PC-9 (cell line): ENCODE measurements at regions not wholly inside any gene's neighbourhood (a gene's known extent, or its start where the extent isn't known, plus 50 kb on each side); places are given as distances from the start of the nearest gene placed in this dataset.
A peak's percentile ranks its signal among the peaks of the same experiment; 100 is the strongest.

Experiments
- BruUV-seq: library from RNA; stranded (reverse); fragments of 400-500 nt; replicated peaks from 2 replicates; lab custom pipeline; 2021; lab: Mats Ljungman, UMichigan
- CTCF ChIA-PET: fragments of 300-600 bp; sonication (Branson Sonifier 250); formaldehyde crosslinking; loops from one replicate; lab custom pipeline; 2022; ENCODE audit warnings: antibody characterized with exemption; lab: Charles Lee
- POLR2A ChIA-PET: fragments of 300-600 bp; sonication (Branson Sonifier 250); formaldehyde crosslinking; loops from one replicate; lab custom pipeline; 2022; ENCODE audit warnings: antibody characterized with exemption; ENCODE audit not compliant: unreplicated experiment; lab: Charles Lee
- DNase-seq, 2 experiments: peaks; one replicate each; pipeline versions ENCODE4 v3.0.0 to v3.0.0-alpha.2; 2015 to 2022; ENCODE audit warnings: mixed read lengths in 1 of 2
- H2AFZ ChIP-seq: fragments of 200-600 bp; sonication (generic); 2 replicates; pipeline ENCODE4 v1.8.1; 2017; ENCODE audit warnings: antibody characterized with exemption
- H3F3A ChIP-seq: fragments of 200-600 bp; sonication (generic); 2 replicates; pipeline ENCODE4 v1.8.1; 2017; ENCODE audit warnings: antibody characterized with exemption, mild to moderate bottlenecking, low read depth; ENCODE audit not compliant: insufficient read depth
- H3K27ac ChIP-seq: fragments of 200-600 bp; sonication (generic); 2 replicates; pipeline ENCODE4 v1.6.1; 2016; ENCODE audit warnings: mixed run types
- H3K27me3 ChIP-seq: fragments of 200-600 bp; sonication (generic); 2 replicates; pipeline ENCODE4 v1.6.1; 2016; ENCODE audit warnings: low read depth, mixed run types; ENCODE audit not compliant: insufficient read depth
- H3K36me3 ChIP-seq: fragments of 200-600 bp; sonication (generic); 2 replicates; pipeline ENCODE4 v1.6.1; 2016; ENCODE audit warnings: low read depth, mixed run types
- H3K4me1 ChIP-seq: fragments of 200-600 bp; sonication (generic); replicated peaks from 2 replicates; pipeline ENCODE4 v1.6.1; 2016; ENCODE audit warnings: mixed run types; ENCODE audit not compliant: insufficient read depth
- H3K4me2 ChIP-seq: fragments of 200-600 bp; sonication (generic); 2 replicates; pipeline ENCODE4 v1.6.1; 2017; ENCODE audit warnings: mixed run types
- H3K4me3 ChIP-seq: fragments of 200-600 bp; sonication (generic); 2 replicates; pipeline ENCODE4 v1.6.1; 2016; ENCODE audit warnings: mixed run types
- H3K79me2 ChIP-seq: fragments of 200-600 bp; sonication (generic); 2 replicates; pipeline ENCODE4 v1.6.1; 2017; ENCODE audit warnings: low read depth, mixed run types
- H3K9me2 ChIP-seq: fragments of 200-600 bp; sonication (generic); 2 replicates; pipeline ENCODE4 v1.8.1; 2017; ENCODE audit warnings: mild to moderate bottlenecking; ENCODE audit not compliant: insufficient read depth
- H3K9me3 ChIP-seq: fragments of 200-600 bp; sonication (generic); 2 replicates; pipeline ENCODE4 v1.8.1; 2016; ENCODE audit warnings: low read depth; ENCODE audit not compliant: insufficient read depth
- H4K20me1 ChIP-seq: fragments of 200-600 bp; sonication (generic); 2 replicates; pipeline ENCODE4 v1.8.1; 2017; ENCODE audit not compliant: insufficient read depth
- EZH2 ChIP-seq: fragments of 200-600 bp; sonication (generic); IDR thresholded peaks from 2 replicates; pipeline ENCODE4 v1.8.0; 2017; ENCODE audit warnings: antibody characterized with exemption, low read depth
- intact Hi-C: fragments of 100-400 bp; cut with micrococcal nuclease; formaldehyde crosslinking; loops from one replicate; pipeline ENCODE4 v1.10.0; 2022; ENCODE audit not compliant: unreplicated experiment
- TF ChIP-seq, protein P1 (sequence below): fragments of 200-600 bp; sonication (generic); conservative IDR thresholded peaks from 2 replicates; pipeline ENCODE4 v1.6.1; 2017; ENCODE audit warnings: mixed run types, antibody characterized with exemption, mild to moderate bottlenecking, moderate library complexity

DNA sequence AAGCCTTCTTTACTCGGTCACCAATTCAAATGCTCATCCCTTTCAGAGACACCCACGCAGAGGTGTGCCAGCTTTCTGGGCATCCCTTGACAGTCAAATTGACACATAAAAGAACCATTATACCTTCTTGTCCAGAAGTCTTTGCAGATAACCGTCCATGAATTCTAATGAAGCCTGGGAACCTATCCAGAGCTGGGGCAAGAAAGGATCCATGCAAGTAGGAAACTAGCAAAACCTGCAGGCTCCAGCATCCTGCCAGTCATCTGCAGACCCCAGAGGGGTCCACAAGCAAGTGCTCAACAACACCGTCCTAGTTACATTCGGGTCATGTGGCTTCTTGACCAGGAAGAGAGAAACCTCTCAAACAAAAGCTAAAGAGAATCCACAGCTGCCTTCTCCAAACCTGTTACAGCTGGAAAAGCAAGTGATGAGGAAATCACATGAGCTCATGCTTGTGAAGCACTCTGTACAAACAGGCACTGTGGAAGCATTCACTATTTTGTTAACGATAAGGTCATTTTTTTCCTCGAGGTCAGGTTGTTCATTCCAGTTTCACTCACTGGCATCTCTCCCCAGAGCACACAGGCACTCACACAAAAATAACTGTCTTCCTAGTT lies 80.2 kb upstream of the DMRT1 start:
- CTCF ChIA-PET, result no interaction called here
- H3K79me2 ChIP-seq, result no peaks in the 10 kb centered on the region
- intact Hi-C loops, result no loop called here
- no peaks in the 10 kb centered on the region for H3K27me3 ChIP-seq
- H3K9me2 ChIP-seq, result no peaks in the 10 kb centered on the region
- H2AFZ ChIP-seq, result no peak overlapping the region
- POLR2A ChIA-PET, result no interaction called here
- DNase-seq, result peak in 1 of 2 experiments; percentile 50
- H3K36me3 ChIP-seq, result no peaks in the 10 kb centered on the region
- no TSS peak for BruUV-seq
- TF ChIP-seq, protein P1, sequence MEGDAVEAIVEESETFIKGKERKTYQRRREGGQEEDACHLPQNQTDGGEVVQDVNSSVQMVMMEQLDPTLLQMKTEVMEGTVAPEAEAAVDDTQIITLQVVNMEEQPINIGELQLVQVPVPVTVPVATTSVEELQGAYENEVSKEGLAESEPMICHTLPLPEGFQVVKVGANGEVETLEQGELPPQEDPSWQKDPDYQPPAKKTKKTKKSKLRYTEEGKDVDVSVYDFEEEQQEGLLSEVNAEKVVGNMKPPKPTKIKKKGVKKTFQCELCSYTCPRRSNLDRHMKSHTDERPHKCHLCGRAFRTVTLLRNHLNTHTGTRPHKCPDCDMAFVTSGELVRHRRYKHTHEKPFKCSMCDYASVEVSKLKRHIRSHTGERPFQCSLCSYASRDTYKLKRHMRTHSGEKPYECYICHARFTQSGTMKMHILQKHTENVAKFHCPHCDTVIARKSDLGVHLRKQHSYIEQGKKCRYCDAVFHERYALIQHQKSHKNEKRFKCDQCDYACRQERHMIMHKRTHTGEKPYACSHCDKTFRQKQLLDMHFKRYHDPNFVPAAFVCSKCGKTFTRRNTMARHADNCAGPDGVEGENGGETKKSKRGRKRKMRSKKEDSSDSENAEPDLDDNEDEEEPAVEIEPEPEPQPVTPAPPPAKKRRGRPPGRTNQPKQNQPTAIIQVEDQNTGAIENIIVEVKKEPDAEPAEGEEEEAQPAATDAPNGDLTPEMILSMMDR, result no peak
- TF ChIP-seq EZH2, result no peak
- H3K9me3 ChIP-seq, result no peaks in the 10 kb centered on the region
- H3K4me3 ChIP-seq, result no peak overlapping the region
- H3F3A ChIP-seq, result no peaks in the 10 kb centered on the region
- H3K27ac ChIP-seq, result no peak overlapping the region
- no peak overlapping the region for H3K4me2 ChIP-seq
- H4K20me1 ChIP-seq, result no peaks in the 10 kb centered on the region
- H3K4me1 ChIP-seq, result no peaks in the 10 kb centered on the region

DNA sequence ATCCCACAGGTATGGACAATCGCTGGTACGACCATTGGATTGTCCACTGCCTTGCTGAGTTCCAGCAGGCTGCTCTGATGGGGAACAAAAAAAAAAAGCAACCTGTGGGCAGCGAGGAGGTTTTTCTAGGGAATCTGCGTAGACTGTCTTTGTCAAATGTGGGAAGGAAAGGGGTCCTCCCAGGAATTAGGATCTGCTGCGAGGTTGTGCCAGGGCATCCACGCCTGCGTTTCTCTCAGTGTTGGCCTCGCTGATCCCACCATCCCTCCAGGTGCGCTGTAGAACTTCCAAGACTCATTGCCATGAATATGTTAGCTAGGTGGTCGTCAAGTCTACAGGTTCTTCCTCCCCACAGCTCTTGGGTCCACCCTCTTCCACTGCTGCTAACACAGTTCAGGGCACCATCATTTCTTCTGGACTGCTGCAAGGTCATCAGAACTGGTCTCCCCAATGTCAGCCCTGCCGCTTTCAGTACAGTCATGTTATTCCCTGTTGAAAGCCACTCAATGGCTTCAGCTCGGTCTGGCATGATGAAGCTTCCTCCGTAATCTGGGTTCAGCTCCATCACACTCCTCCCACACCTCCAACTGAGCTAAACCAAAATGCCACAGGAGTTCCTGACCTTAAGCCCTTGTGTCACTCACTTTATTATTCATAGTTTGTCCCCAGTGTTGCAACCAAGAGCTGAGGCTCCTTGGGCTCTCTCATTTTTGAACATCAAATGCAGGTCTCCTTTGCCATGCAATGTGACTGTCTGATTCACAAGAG lies 79.5 kb upstream of the DMRT1 start:
- Histone ChIP-seq H3K27ac (no peak overlapping the region), H3F3A (no peaks in the 10 kb centered on the region), H3K9me3 (no peaks in the 10 kb centered on the region), H3K27me3 (no peaks in the 10 kb centered on the region), H4K20me1 (no peaks in the 10 kb centered on the region), H3K4me1 (no peaks in the 10 kb centered on the region), H3K36me3 (no peaks in the 10 kb centered on the region), H3K9me2 (no peaks in the 10 kb centered on the region), H3K4me2 (no peak overlapping the region), H2AFZ (no peak overlapping the region), H3K79me2 (no peaks in the 10 kb centered on the region), H3K4me3 (no peak overlapping the region)
- no peak for TF ChIP-seq EZH2
- TF ChIP-seq, protein P1, result no peak
- CTCF ChIA-PET, result no interaction called here
- no TSS peak for BruUV-seq
- POLR2A ChIA-PET, result no interaction called here
- DNase-seq, result no peak
- intact Hi-C loops, result no loop called here

DNA sequence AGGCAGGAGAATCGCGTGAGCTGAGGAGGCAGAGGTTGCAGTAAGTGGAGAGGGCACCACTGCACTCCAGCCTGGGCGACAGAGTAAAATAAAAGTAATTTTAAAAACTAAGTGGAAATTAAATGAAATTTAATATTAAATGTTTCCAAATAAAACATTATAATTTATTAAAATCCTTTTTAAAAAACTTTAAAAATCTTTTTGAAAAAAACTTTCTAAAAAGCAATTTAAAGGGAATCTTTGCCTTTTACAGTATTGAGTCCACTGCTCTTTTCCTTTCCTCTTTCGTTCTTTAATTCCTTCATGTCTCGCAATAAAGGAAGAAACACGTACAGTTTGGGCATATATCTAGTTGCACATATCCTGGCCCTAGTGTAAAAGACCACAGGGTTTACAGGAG lies 77.8 kb upstream of the DMRT1 start:
- intact Hi-C loops, result loop anchor here (1.0 kb wide), 3 partner anchors 149 to 416 kb away; no protein-coding TSS in a partner anchor
- H3K9me3 ChIP-seq, result no peaks in the 10 kb centered on the region
- H3K27me3 ChIP-seq, result no peaks in the 10 kb centered on the region
- CTCF ChIA-PET, result no interaction called here
- H3K4me2 ChIP-seq, result no peak overlapping the region
- TF ChIP-seq, protein P1, result no peak
- no peak for TF ChIP-seq EZH2
- no peaks in the 10 kb centered on the region for H3K79me2 ChIP-seq
- H2AFZ ChIP-seq, result no peak overlapping the region
- no peaks in the 10 kb centered on the region for H3K9me2 ChIP-seq
- H3K36me3 ChIP-seq, result no peaks in the 10 kb centered on the region
- no TSS peak for BruUV-seq
- no peaks in the 10 kb centered on the region for H3K4me1 ChIP-seq
- POLR2A ChIA-PET, result no interaction called here
- no peak overlapping the region for H3K27ac ChIP-seq
- no peaks in the 10 kb centered on the region for H4K20me1 ChIP-seq
- H3F3A ChIP-seq, result no peaks in the 10 kb centered on the region
- no peak overlapping the region for H3K4me3 ChIP-seq
- DNase-seq, result no peak
